Colonic mucosa (tissue), 4 donors: ENCODE measurements at regions not wholly inside any gene's neighbourhood (a gene's known extent, or its start where the extent isn't known, plus 50 kb on each side); places are given as distances from the start of the nearest gene placed in this dataset.

Experiments used
- DNase-seq: peaks from one replicate; pipeline ENCODE4 v3.0.0-alpha.2; 2020
- H3K27ac ChIP-seq: fragments of 200-600 bp; one replicate; pipeline ENCODE4 v1.8.0; 2021
- H3K27me3 ChIP-seq: fragments of 200-600 bp; one replicate; pipeline ENCODE4 v1.8.0; 2021
- H3K36me3 ChIP-seq: fragments of 200-600 bp; one replicate; pipeline ENCODE4 v1.8.0; 2021
- H3K4me1 ChIP-seq: fragments of 200-600 bp; one replicate; pipeline ENCODE4 v1.8.0; 2021; ENCODE audit warnings: mild to moderate bottlenecking
- H3K4me3 ChIP-seq: fragments of 200-600 bp; one replicate; pipeline ENCODE4 v1.8.0; 2021
- H3K9ac ChIP-seq, 2 donors: one replicate each; pipeline ENCODE4 v1.7.0; 2013; ENCODE audit warnings: control low read depth in 2 of 2, low read depth in 2 of 2, low read length in 2 of 2
- H3K9me3 ChIP-seq: fragments of 200-600 bp; one replicate; pipeline ENCODE4 v1.8.0; 2021
- CTCF ChIP-seq: fragments of 200-600 bp; IDR thresholded peaks from one replicate; pipeline ENCODE4 v1.8.0; 2022; ENCODE audit warnings: antibody characterized with exemption, mild to moderate bottlenecking
- intact Hi-C: fragments of 100-400 bp; cut with DNase I; formaldehyde crosslinking; loops from one replicate; pipeline ENCODE4 v1.14.1; 2022
- donor health status: healthy.
- donor health status: DM: no; HTN: no; CAD: no.
- donor health status: DM: no; HTN: no; CAD: no.

GRCh38 chr3:59133311-59133710 is 83.5 kb upstream of the CFAP20DC start:
- H3K27ac ChIP-seq, result no peak overlapping the region
- no peak overlapping the region for H3K4me3 ChIP-seq
- no peak for TF ChIP-seq CTCF
- intact Hi-C loops, result no loop called here
- H3K36me3 ChIP-seq, result no peaks in the 10 kb centered on the region
- H3K9ac ChIP-seq, result no peak overlapping the region
- no peak for DNase-seq
- H3K27me3 ChIP-seq, result no peaks in the 10 kb centered on the region
- H3K9me3 ChIP-seq, result no peaks in the 10 kb centered on the region
- no peaks in the 10 kb centered on the region for H3K4me1 ChIP-seq

- no peak overlapping the region for H3K4me3 ChIP-seq
- no peak for DNase-seq
- no peak overlapping the region for H3K9ac ChIP-seq
- no peaks in the 10 kb centered on the region for H3K36me3 ChIP-seq
- no peak overlapping the region for H3K27ac ChIP-seq
- no peaks in the 10 kb centered on the region for H3K4me1 ChIP-seq
- intact Hi-C loops, result no loop called here
- no peak for TF ChIP-seq CTCF
- no peaks in the 10 kb centered on the region for H3K27me3 ChIP-seq
- H3K9me3 ChIP-seq, result no peaks in the 10 kb centered on the region
Observed at GRCh38 chr3:59131016-59131766, 81.4 kb upstream of the CFAP20DC start.

- Histone ChIP-seq H3K9me3 (no peaks in the 10 kb centered on the region), H3K27me3 (no peaks in the 10 kb centered on the region), H3K36me3 (no peaks in the 10 kb centered on the region), H3K9ac (no peak overlapping the region), H3K4me1 (no peaks in the 10 kb centered on the region), H3K4me3 (no peak overlapping the region), H3K27ac (no peak overlapping the region)
- intact Hi-C loops, result no loop called here
- DNase-seq, result no peak
- no peak for TF ChIP-seq CTCF
Observed at GRCh38 chr3:59128685-59129084, 78.9 kb upstream of the CFAP20DC start.

- no peaks in the 10 kb centered on the region for H3K4me1 ChIP-seq
Observed at GRCh38 chr3:59127071-59127470, 77.2 kb upstream of the CFAP20DC start.

GRCh38 chr3:59126446-59126845 is 76.6 kb upstream of the CFAP20DC start:
- Histone ChIP-seq H3K27ac (no peak overlapping the region), H3K27me3 (no peaks in the 10 kb centered on the region), H3K9me3 (no peaks in the 10 kb centered on the region), H3K4me1 (no peaks in the 10 kb centered on the region), H3K9ac (no peak overlapping the region), H3K4me3 (no peak overlapping the region), H3K36me3 (no peaks in the 10 kb centered on the region)
- no peak for TF ChIP-seq CTCF
- no peak for DNase-seq
- intact Hi-C loops, result no loop called here

More at GRCh38 chr3:59127071-59127470, 77.2 kb upstream of the CFAP20DC start:
- Histone ChIP-seq H3K9ac (no peak overlapping the region), H3K9me3 (no peaks in the 10 kb centered on the region), H3K4me3 (no peak overlapping the region), H3K36me3 (no peaks in the 10 kb centered on the region), H3K27ac (no peak overlapping the region), H3K27me3 (no peaks in the 10 kb centered on the region)
- no peak for DNase-seq
- intact Hi-C loops, result no loop called here
- no peak for TF ChIP-seq CTCF
